GM23338 (cell line): ENCODE measurements at regions not wholly inside any gene's neighbourhood (a gene's known extent, or its start where the extent isn't known, plus 50 kb on each side); places are given as distances from the start of the nearest gene placed in this dataset.

Source experiments
- ATAC-seq: fragments of 200-7000 bp; cut with Tn5 transposase; 3 replicates; pipeline ENCODE4 v1.9.1; 2020
- DNase-seq: peaks from one replicate; pipeline ENCODE4 v3.0.0-alpha.2; 2015; ENCODE audit warnings: low spot score
- H2AFZ ChIP-seq: fragments of 200-600 bp; sonication (generic); 2 replicates; pipeline ENCODE4 v1.8.0; 2016; ENCODE audit warnings: antibody characterized with exemption, mild to moderate bottlenecking, moderate library complexity
- H3F3A ChIP-seq: fragments of 200-600 bp; sonication (generic); replicated peaks from 2 replicates; pipeline ENCODE4 v1.8.0; 2017; ENCODE audit warnings: antibody characterized with exemption, mixed run types, low read depth
- H3K27ac ChIP-seq: fragments of 200-600 bp; sonication (generic); 2 replicates; pipeline ENCODE4 v1.6.1; 2016; ENCODE audit warnings: low read depth
- H3K27me3 ChIP-seq: fragments of 200-600 bp; sonication (generic); 2 replicates; pipeline ENCODE4 v1.8.0; 2016; ENCODE audit warnings: mild to moderate bottlenecking, mixed run types, moderate library complexity; ENCODE audit not compliant: insufficient read depth
- H3K36me3 ChIP-seq: fragments of 200-600 bp; sonication (generic); 2 replicates; pipeline ENCODE4 v1.8.0; 2016; ENCODE audit warnings: mild to moderate bottlenecking; ENCODE audit not compliant: insufficient read depth
- H3K4me1 ChIP-seq: fragments of 200-600 bp; sonication (generic); 2 replicates; pipeline ENCODE4 v1.8.0; 2016; ENCODE audit warnings: mild to moderate bottlenecking, moderate library complexity; ENCODE audit not compliant: insufficient read depth
- H3K4me2 ChIP-seq: fragments of 200-600 bp; sonication (generic); 2 replicates; pipeline ENCODE4 v1.7.1; 2017; ENCODE audit warnings: mixed run types
- H3K4me3 ChIP-seq: fragments of 200-600 bp; sonication (generic); 2 replicates; pipeline ENCODE4 v1.6.1; 2016; ENCODE audit warnings: mixed run types
- H3K79me2 ChIP-seq: fragments of 200-600 bp; sonication (generic); replicated peaks from 2 replicates; pipeline ENCODE4 v1.8.0; 2017; ENCODE audit warnings: mild to moderate bottlenecking; ENCODE audit not compliant: insufficient read depth
- H3K9me2 ChIP-seq: fragments of 200-600 bp; sonication (generic); 2 replicates; pipeline ENCODE4 v1.8.0; 2017; ENCODE audit not compliant: insufficient read depth
- H4K20me1 ChIP-seq: fragments of 200-600 bp; sonication (generic); replicated peaks from 2 replicates; pipeline ENCODE4 v1.8.0; 2017; ENCODE audit warnings: mild to moderate bottlenecking; ENCODE audit not compliant: insufficient read depth
- H3K27ac Mint-ChIP-seq: 2 replicates; pipeline ENCODE4 v1.8.0; 2020; ENCODE audit warnings: inconsistent platforms, mild to moderate bottlenecking, moderate library complexity, mixed read lengths
- H3K27me3 Mint-ChIP-seq: 3 replicates; pipeline ENCODE4 v1.8.0; 2022; ENCODE audit warnings: low read depth, mild to moderate bottlenecking, moderate library complexity, mixed read lengths, inconsistent platforms; ENCODE audit not compliant: insufficient read depth, poor library complexity
- H3K36me3 Mint-ChIP-seq: 3 replicates; pipeline ENCODE4 v1.8.0; 2021; ENCODE audit warnings: low read depth, mild to moderate bottlenecking, inconsistent platforms, moderate library complexity, mixed read lengths
- H3K4me1 Mint-ChIP-seq: 3 replicates; pipeline ENCODE4 v1.8.0; 2020; ENCODE audit warnings: mild to moderate bottlenecking, inconsistent platforms, mixed read lengths
- H3K4me3 Mint-ChIP-seq: 3 replicates; pipeline ENCODE4 v1.8.0; 2021; ENCODE audit warnings: moderate library complexity, mild to moderate bottlenecking, inconsistent platforms, mixed read lengths
- H3K9me3 Mint-ChIP-seq: 3 replicates; pipeline ENCODE4 v1.8.0; 2020; ENCODE audit warnings: moderate library complexity, mild to moderate bottlenecking, inconsistent platforms, mixed read lengths
- CREB1 ChIP-seq: fragments of 250-450 bp; sonication (Bioruptor Pico); IDR thresholded peaks from 2 replicates; pipeline ENCODE4 v1.5.0; 2020; ENCODE audit warnings: low read depth, mild to moderate bottlenecking, moderate library complexity
- CTCF ChIP-seq, 2 experiments: fragments of 200-600 bp in 1 of 2; sonication (generic) in 1 of 2; conservative IDR thresholded peaks; 2 replicates each; pipeline versions ENCODE4 v1.5.1 to v1.6.1; 2016 to 2017; ENCODE audit warnings: antibody characterized with exemption in 2 of 2, low read depth in 2 of 2, mild to moderate bottlenecking in 2 of 2, moderate library complexity in 1 of 2
- EZH2 ChIP-seq: fragments of 200-600 bp; sonication (generic); IDR thresholded peaks from one replicate; pipeline ENCODE4 v1.8.0; 2017; ENCODE audit warnings: antibody characterized with exemption, mild to moderate bottlenecking, low read depth; ENCODE audit not compliant: unreplicated experiment
- JUNB ChIP-seq: IDR thresholded peaks from one replicate; pipeline ENCODE4 v1.6.1; 2016; ENCODE audit warnings: antibody characterized with exemption; ENCODE audit not compliant: unreplicated experiment
- NANOG ChIP-seq: IDR thresholded peaks from 2 replicates; pipeline ENCODE4 v1.6.1; 2016; ENCODE audit warnings: antibody characterized with exemption, borderline replicate concordance
- POLR2AphosphoS5 ChIP-seq: IDR thresholded peaks from 2 replicates; pipeline ENCODE4 v1.6.1; 2016; ENCODE audit warnings: antibody characterized with exemption, low read depth
- STAT1 ChIP-seq: IDR thresholded peaks from one replicate; pipeline ENCODE4 v1.6.1; 2016; ENCODE audit warnings: antibody characterized with exemption; ENCODE audit not compliant: unreplicated experiment
- ZNF114 ChIP-seq: fragments of 250-450 bp; sonication (Bioruptor Pico); IDR thresholded peaks from 2 replicates; pipeline ENCODE4 v1.5.0; 2020; ENCODE audit warnings: mild to moderate bottlenecking, moderate library complexity
- ZNF331 ChIP-seq: fragments of 250-450 bp; sonication (Bioruptor Pico); IDR thresholded peaks from 2 replicates; pipeline ENCODE4 v1.5.0; 2020; ENCODE audit warnings: low read depth, mild to moderate bottlenecking, moderate library complexity
- TF ChIP-seq, protein P1 (sequence below): IDR thresholded peaks from 2 replicates; pipeline ENCODE4 v1.6.1; 2016; ENCODE audit warnings: antibody characterized with exemption

DNA sequence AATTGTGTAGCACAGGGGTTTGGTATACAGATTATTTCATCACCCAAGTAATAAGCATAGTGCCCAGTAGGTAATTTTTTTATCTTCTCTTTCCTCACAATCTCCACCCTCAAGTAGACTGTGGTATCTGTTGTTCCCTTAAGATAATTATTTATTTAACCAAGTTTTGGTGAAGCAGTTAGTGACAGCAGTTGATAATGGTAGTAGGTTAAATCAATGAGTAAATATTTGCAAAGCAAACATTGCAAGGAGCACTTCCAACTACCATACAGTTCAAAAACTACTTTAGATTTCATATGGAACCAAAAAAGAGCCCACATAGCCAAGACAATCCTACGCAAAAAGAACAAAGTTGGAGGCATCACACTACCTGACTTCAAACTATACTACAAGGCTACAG lies 291.8 kb downstream of the KCTD12 start:
- no peak overlapping the region for H2AFZ ChIP-seq
- no peaks in the 10 kb centered on the region for H3K79me2 ChIP-seq
- TF ChIP-seq, protein P1, sequence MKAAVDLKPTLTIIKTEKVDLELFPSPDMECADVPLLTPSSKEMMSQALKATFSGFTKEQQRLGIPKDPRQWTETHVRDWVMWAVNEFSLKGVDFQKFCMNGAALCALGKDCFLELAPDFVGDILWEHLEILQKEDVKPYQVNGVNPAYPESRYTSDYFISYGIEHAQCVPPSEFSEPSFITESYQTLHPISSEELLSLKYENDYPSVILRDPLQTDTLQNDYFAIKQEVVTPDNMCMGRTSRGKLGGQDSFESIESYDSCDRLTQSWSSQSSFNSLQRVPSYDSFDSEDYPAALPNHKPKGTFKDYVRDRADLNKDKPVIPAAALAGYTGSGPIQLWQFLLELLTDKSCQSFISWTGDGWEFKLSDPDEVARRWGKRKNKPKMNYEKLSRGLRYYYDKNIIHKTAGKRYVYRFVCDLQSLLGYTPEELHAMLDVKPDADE, result no peak
- TF ChIP-seq POLR2AphosphoS5, result no peak
- H3K27me3 ChIP-seq, result no peaks in the 10 kb centered on the region
- H3K27me3 Mint-ChIP-seq, result no peaks in the 10 kb centered on the region
- no peak overlapping the region for H3K4me3 ChIP-seq
- DNase-seq (no peak), ATAC-seq (no peak)
- H3K4me1 ChIP-seq, result no peaks in the 10 kb centered on the region
- peaks cover 5% of the 10 kb centered on the region; the same call in 1 of the 2 replicates for H3K9me2 ChIP-seq
- H3F3A ChIP-seq, result no peaks in the 10 kb centered on the region
- no peaks in the 10 kb centered on the region for H3K36me3 Mint-ChIP-seq
- H3K36me3 ChIP-seq, result no peaks in the 10 kb centered on the region
- H3K9me3 Mint-ChIP-seq, result no peaks in the 10 kb centered on the region
- no peaks in the 10 kb centered on the region; the same call in 1 of the 2 replicates for H4K20me1 ChIP-seq
- no peak overlapping the region for H3K27ac ChIP-seq
- H3K27ac Mint-ChIP-seq, result no peak overlapping the region
- H3K4me1 Mint-ChIP-seq, result no peaks in the 10 kb centered on the region
- no peak overlapping the region for H3K4me2 ChIP-seq
- no peak overlapping the region for H3K4me3 Mint-ChIP-seq

GRCh38 chr13:76586842-76587241 lies 299.4 kb downstream of the KCTD12 start:
- Histone ChIP-seq H3K9me2 (peaks cover 5% of the 10 kb centered on the region; the same call in 1 of the 2 replicates), H3F3A (no peaks in the 10 kb centered on the region), H2AFZ (no peak overlapping the region), H3K4me3 (no peak overlapping the region), H3K27ac (no peak overlapping the region), H3K4me2 (no peak overlapping the region), H3K27me3 (no peaks in the 10 kb centered on the region), H3K4me1 (no peaks in the 10 kb centered on the region), H3K36me3 (no peaks in the 10 kb centered on the region), H3K79me2 (no peaks in the 10 kb centered on the region), H4K20me1 (no peaks in the 10 kb centered on the region)
- DNase-seq (no peak), ATAC-seq (no peak)
- no peak for TF ChIP-seq EZH2
- TF ChIP-seq NANOG, result no peak
- no peak for TF ChIP-seq POLR2AphosphoS5
- no peak for TF ChIP-seq ZNF331 (CRISPR knock-in tag)
- no peaks in the 10 kb centered on the region for H3K4me1 Mint-ChIP-seq
- no peaks in the 10 kb centered on the region for H3K27me3 Mint-ChIP-seq
- H3K9me3 Mint-ChIP-seq, result peaks cover 3% of the 10 kb centered on the region; the same call in 1 of the 3 replicates
- H3K27ac Mint-ChIP-seq, result no peak overlapping the region
- no peak overlapping the region for H3K4me3 Mint-ChIP-seq
- no peaks in the 10 kb centered on the region for H3K36me3 Mint-ChIP-seq

- Histone ChIP-seq H3K27ac (no peak overlapping the region), H3K79me2 (no peaks in the 10 kb centered on the region), H4K20me1 (no peaks in the 10 kb centered on the region), H3F3A (no peaks in the 10 kb centered on the region), H3K27me3 (no peaks in the 10 kb centered on the region), H3K4me1 (no peaks in the 10 kb centered on the region), H3K36me3 (no peaks in the 10 kb centered on the region), H3K4me2 (no peak overlapping the region), H3K9me2 (no peaks in the 10 kb centered on the region), H3K4me3 (no peak overlapping the region), H2AFZ (no peak overlapping the region)
- H3K36me3 Mint-ChIP-seq, result peaks cover 22% of the 10 kb centered on the region
- no peaks in the 10 kb centered on the region for H3K4me1 Mint-ChIP-seq
- H3K27ac Mint-ChIP-seq, result no peak overlapping the region
- peaks cover 38% of the 10 kb centered on the region for H3K9me3 Mint-ChIP-seq
- H3K27me3 Mint-ChIP-seq, result peaks cover 2% of the 10 kb centered on the region
- ATAC-seq (no peak), DNase-seq (no peak)
- no peak overlapping the region for H3K4me3 Mint-ChIP-seq
- no peak for TF ChIP-seq ZNF114
- TF ChIP-seq STAT1, result no peak
- TF ChIP-seq POLR2AphosphoS5, result no peak
- TF ChIP-seq CTCF (conservative IDR thresholded peaks at IDR 0.05; ENCODE audit: low read depth in 2 of 2), result no peak
- TF ChIP-seq EZH2, result no peak
- TF ChIP-seq CREB1 (CRISPR knock-in tag), result no peak
- TF ChIP-seq ZNF331 (CRISPR knock-in tag), result no peak
- TF ChIP-seq JUNB, result no peak
These were observed 306.5 kb downstream of the KCTD12 start for GRCh38 chr13:76579701-76580100.
